ENCODE measurements at regions not wholly inside any gene's neighbourhood (a gene's known extent, or its start where the extent isn't known, plus 50 kb on each side); places are given as distances from the start of the nearest gene placed in this dataset.
"Not testable (repeated sequence)": the region's sequence is repeated elsewhere in the genome, so short reads cannot be mapped to it uniquely, and the experiment has no call there.

GRCh38 chr22:10526079-10526478 lies 5001.9 kb upstream of the OR11H1 start:
- DNase-seq (ENCODE audit: low spot score), result not testable (repeated sequence)

GRCh38 chr22:10531141-10531540 lies 4996.9 kb upstream of the OR11H1 start:
- DNase-seq (ENCODE audit: low spot score), result not testable (repeated sequence)

GRCh38 chr22:10572531-10572930 lies 4955.5 kb upstream of the OR11H1 start:
- not testable (repeated sequence) for DNase-seq (ENCODE audit: low spot score)

GRCh38 chr22:10601071-10601470 lies 4926.9 kb upstream of the OR11H1 start:
- not testable (repeated sequence) for DNase-seq (ENCODE audit: low spot score)

- DNase-seq (ENCODE audit: low spot score), result not testable (repeated sequence)
Measured at GRCh38 chr22:10631961-10632360, 4896.0 kb upstream of the OR11H1 start.

- not testable (repeated sequence) for DNase-seq (ENCODE audit: low spot score)
Measured at GRCh38 chr22:10635341-10635740, 4892.7 kb upstream of the OR11H1 start.

GRCh38 chr22:10662818-10663217 lies 4865.2 kb upstream of the OR11H1 start:
- DNase-seq (ENCODE audit: low spot score), result not testable (repeated sequence)

- not testable (repeated sequence) for DNase-seq (ENCODE audit: low spot score)
Measured at GRCh38 chr22:10673065-10673464, 4854.9 kb upstream of the OR11H1 start.

GRCh38 chr22:10678720-10679119 lies 4849.3 kb upstream of the OR11H1 start:
- not testable (repeated sequence) for DNase-seq (ENCODE audit: low spot score)

GRCh38 chr22:10685436-10685835 lies 4842.6 kb upstream of the OR11H1 start:
- not testable (repeated sequence) for DNase-seq (ENCODE audit: low spot score)

GRCh38 chr22:10687256-10687655 lies 4840.7 kb upstream of the OR11H1 start:
- DNase-seq (ENCODE audit: low spot score), result not testable (repeated sequence)

GRCh38 chr22:10698836-10699235 lies 4829.2 kb upstream of the OR11H1 start:
- DNase-seq (ENCODE audit: low spot score), result not testable (repeated sequence)

GRCh38 chr22:10699301-10700097 lies 4828.5 kb upstream of the OR11H1 start:
- DNase-seq (ENCODE audit: low spot score), result not testable (repeated sequence)

GRCh38 chr22:10708175-10708574 lies 4819.8 kb upstream of the OR11H1 start:
- DNase-seq (ENCODE audit: low spot score), result not testable (repeated sequence)

GRCh38 chr22:10710923-10711322 lies 4817.1 kb upstream of the OR11H1 start:
- DNase-seq (ENCODE audit: low spot score), result not testable (repeated sequence)

- DNase-seq (ENCODE audit: low spot score), result not testable (repeated sequence)
Measured at GRCh38 chr22:10722804-10723203, 4805.2 kb upstream of the OR11H1 start.

GRCh38 chr22:10723966-10724365 lies 4804.0 kb upstream of the OR11H1 start:
- not testable (repeated sequence) for DNase-seq (ENCODE audit: low spot score)

- no peak for DNase-seq (ENCODE audit: low spot score)
Measured at GRCh38 chr22:10727393-10727792, 4800.6 kb upstream of the OR11H1 start.

- DNase-seq (ENCODE audit: low spot score), result not testable (repeated sequence)
Measured at GRCh38 chr22:10729979-10730378, 4798.0 kb upstream of the OR11H1 start.

- not testable (repeated sequence) for DNase-seq (ENCODE audit: low spot score)
Measured at GRCh38 chr22:10730706-10731105, 4797.3 kb upstream of the OR11H1 start.

- DNase-seq (ENCODE audit: low spot score), result not testable (repeated sequence)
Measured at GRCh38 chr22:10731246-10731974, 4796.6 kb upstream of the OR11H1 start.

GRCh38 chr22:10735075-10735474 lies 4792.9 kb upstream of the OR11H1 start:
- DNase-seq (ENCODE audit: low spot score), result not testable (repeated sequence)

GRCh38 chr22:10736879-10737278 lies 4791.1 kb upstream of the OR11H1 start:
- not testable (repeated sequence) for DNase-seq (ENCODE audit: low spot score)
